Upper lobe of left lung (tissue), 6 donors: ENCODE measurements at regions not wholly inside any gene's neighbourhood (a gene's known extent, or its start where the extent isn't known, plus 50 kb on each side); places are given as distances from the start of the nearest gene placed in this dataset.

Source experiments
- ATAC-seq, 2 donors: fragments of 200-7000 bp; cut with Tn5 transposase; one replicate each; pipeline ENCODE4 v1.9.1; 2022; ENCODE audit warnings: mild to moderate bottlenecking in 2 of 2, moderate library complexity in 2 of 2; ENCODE audit not compliant: low FRiP score in 2 of 2
- DNase-seq, 2 donors: peaks; one replicate each; pipeline ENCODE4 v3.0.0-alpha.2; 2019 to 2020
- H3K27ac ChIP-seq, 4 donors: fragments of 200-600 bp; sonication (generic); one replicate each; pipeline ENCODE4 v1.5.1; 2016 to 2019
- H3K27me3 ChIP-seq, 4 donors: fragments of 200-600 bp; sonication (generic); one replicate each; pipeline ENCODE4 v1.5.1; 2017 to 2019
- H3K36me3 ChIP-seq, 4 donors: fragments of 200-600 bp; sonication (generic); one replicate each; pipeline ENCODE4 v1.5.1; 2016 to 2019
- H3K4me1 ChIP-seq, 4 donors: fragments of 200-600 bp; sonication (generic); one replicate each; pipeline ENCODE4 v1.5.1; 2018 to 2019
- H3K4me3 ChIP-seq, 4 donors: fragments of 200-600 bp; sonication (generic); one replicate each; pipeline ENCODE4 v1.5.1; 2017 to 2019; ENCODE audit warnings: mild to moderate bottlenecking in 2 of 4, moderate library complexity in 1 of 4
- H3K9me3 ChIP-seq, 4 donors: fragments of 200-600 bp; sonication (generic); one replicate each; pipeline ENCODE4 v1.5.1; 2018 to 2019
- EP300 ChIP-seq, 4 donors: sonication (generic); formaldehyde crosslinking; IDR thresholded peaks; one replicate each; pipeline ENCODE4 v1.5.1; 2017; ENCODE audit warnings: antibody characterized with exemption in 4 of 4, control low read depth in 2 of 4
- POLR2A ChIP-seq, 4 donors: fragments of 450-650 bp; IDR thresholded peaks; one replicate each; pipeline ENCODE4 v1.5.1; 2016 to 2017; ENCODE audit warnings: antibody characterized with exemption in 4 of 4, mild to moderate bottlenecking in 2 of 4
- POLR2AphosphoS5 ChIP-seq, 2 donors: sonication (generic); formaldehyde crosslinking; IDR thresholded peaks; one replicate each; pipeline ENCODE4 v1.5.1; 2017; ENCODE audit warnings: antibody characterized with exemption in 2 of 2
- WGBS, 2 donors: methylation state at CpG; one replicate each; pipeline ENCODE4 v1.1.5; 2017 to 2018; 5-methylcytosine and 5-hydroxymethylcytosine counted together
- TF ChIP-seq, protein P1 (sequence below), 6 experiments: fragments of 450-650 bp in 4 of 6; fragments of 200-600 bp in 2 of 6; sonication (generic) in 2 of 6; IDR thresholded peaks; one replicate each; pipeline ENCODE4 v1.5.1; 2016 to 2019; ENCODE audit warnings: antibody characterized with exemption in 6 of 6
- donor health status: DM: no; HTN: no; CAD: no; lungs with moderate emphysema.
- donor health status: DM: no; HTN: yes; CAD: no; lungs with severe emphysema.

DNA sequence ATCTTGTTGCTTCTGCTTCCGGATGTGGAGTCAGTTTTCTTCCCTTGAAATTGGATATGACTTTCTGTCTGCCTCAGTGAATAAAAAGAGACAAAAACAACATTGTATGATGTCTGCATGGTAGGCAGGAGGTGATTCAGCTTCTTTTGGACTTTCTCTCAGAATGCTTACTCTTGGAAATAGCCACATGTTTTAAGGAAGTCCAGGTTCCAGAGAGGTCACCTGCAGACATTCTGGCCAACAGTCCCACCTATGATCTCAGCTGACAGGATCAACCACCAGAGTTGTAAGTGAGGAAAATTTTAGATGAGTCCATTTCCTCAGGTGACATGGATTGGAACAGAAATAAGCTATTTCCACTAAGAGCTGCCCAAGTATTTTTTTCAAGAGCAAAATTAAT lies 508.7 kb upstream of the FAM98A start:
- Histone ChIP-seq H3K4me1 (no peaks in the 10 kb centered on the region), H3K4me3 (no peak overlapping the region), H3K36me3 (no peaks in the 10 kb centered on the region), H3K27ac (no peak overlapping the region), H3K27me3 (no peaks in the 10 kb centered on the region), H3K9me3 (no peaks in the 10 kb centered on the region)
- ATAC-seq (no peak), DNase-seq (no peak)
- 91 to 96% methylated on average over 1 of the region's 1 CpG for WGBS, 2 donors
- no peak for TF ChIP-seq POLR2AphosphoS5 (IDR thresholded peaks at IDR 0.05)
- no peak for TF ChIP-seq EP300 (IDR thresholded peaks at IDR 0.05)
- TF ChIP-seq, protein P1, sequence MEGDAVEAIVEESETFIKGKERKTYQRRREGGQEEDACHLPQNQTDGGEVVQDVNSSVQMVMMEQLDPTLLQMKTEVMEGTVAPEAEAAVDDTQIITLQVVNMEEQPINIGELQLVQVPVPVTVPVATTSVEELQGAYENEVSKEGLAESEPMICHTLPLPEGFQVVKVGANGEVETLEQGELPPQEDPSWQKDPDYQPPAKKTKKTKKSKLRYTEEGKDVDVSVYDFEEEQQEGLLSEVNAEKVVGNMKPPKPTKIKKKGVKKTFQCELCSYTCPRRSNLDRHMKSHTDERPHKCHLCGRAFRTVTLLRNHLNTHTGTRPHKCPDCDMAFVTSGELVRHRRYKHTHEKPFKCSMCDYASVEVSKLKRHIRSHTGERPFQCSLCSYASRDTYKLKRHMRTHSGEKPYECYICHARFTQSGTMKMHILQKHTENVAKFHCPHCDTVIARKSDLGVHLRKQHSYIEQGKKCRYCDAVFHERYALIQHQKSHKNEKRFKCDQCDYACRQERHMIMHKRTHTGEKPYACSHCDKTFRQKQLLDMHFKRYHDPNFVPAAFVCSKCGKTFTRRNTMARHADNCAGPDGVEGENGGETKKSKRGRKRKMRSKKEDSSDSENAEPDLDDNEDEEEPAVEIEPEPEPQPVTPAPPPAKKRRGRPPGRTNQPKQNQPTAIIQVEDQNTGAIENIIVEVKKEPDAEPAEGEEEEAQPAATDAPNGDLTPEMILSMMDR (IDR thresholded peaks at IDR 0.05): no peak
- TF ChIP-seq POLR2A (IDR thresholded peaks at IDR 0.05): no peak

DNA sequence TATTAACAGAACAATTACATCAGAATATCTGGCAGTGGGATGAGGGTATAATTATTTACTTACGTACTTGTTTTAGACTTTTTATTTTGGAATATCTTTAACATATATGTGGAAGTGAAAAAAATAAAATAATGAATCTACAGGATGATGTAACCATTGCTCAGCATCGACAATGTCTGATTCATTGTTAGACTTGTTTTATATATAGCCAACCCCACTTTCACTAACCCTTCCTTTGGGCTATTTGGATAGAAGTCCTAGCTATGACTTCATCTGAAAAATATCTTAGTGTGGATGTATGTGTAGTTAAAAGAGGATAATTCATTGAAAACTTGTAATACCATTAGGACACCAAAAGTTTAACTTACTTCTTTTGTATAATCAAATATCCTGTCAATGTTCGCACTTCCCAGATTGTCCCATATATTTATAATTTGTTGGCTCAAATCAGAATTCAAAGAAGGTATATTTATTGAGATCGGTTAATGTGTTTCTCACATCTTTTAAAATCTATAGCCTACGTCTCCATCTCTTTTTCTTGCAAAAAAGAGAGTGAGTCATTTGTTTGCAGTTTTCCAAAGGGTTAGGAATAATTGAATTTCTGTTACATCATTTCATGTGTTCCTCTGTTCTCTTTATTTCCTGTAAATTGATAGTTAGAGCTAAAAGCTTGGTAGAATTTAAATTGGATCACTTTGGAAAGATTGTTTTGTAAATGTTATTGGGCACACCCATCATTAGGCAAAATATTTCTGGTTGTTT lies 506.1 kb upstream of the FAM98A start:
- no peaks in the 10 kb centered on the region for H3K4me1 ChIP-seq
- WGBS, 2 donors: 79 to 84% methylated on average over 5 of the region's 5 CpGs
- TF ChIP-seq EP300 (IDR thresholded peaks at IDR 0.05): no peak
- TF ChIP-seq POLR2A (IDR thresholded peaks at IDR 0.05): no peak
- TF ChIP-seq, protein P1 (IDR thresholded peaks at IDR 0.05): no peak
- no peak for TF ChIP-seq POLR2AphosphoS5 (IDR thresholded peaks at IDR 0.05)
- no peaks in the 10 kb centered on the region for H3K36me3 ChIP-seq
- H3K9me3 ChIP-seq: no peaks in the 10 kb centered on the region
- no peak for DNase-seq
- no peak overlapping the region for H3K27ac ChIP-seq
- no peak overlapping the region for H3K4me3 ChIP-seq
- no peak for ATAC-seq
- no peaks in the 10 kb centered on the region for H3K27me3 ChIP-seq

DNA sequence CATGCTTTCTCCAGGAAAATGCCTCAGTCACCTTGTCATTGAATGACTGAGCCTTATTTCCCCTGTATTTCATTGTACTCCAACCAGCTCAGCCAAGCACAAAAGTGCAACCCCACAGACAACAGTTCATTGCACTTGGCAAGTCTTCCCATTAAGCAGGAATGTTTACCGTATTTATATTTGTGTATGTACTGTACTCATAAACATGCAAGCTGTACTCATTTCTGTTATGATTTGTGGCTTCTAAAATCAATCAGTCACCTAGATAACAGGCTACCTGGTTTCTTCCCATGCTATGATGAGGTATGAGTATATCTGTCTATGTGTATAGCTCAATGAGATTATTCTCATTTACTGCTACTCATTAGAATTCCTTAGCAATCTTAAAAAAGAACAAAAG lies 505.5 kb upstream of the FAM98A start:
- no peaks in the 10 kb centered on the region for H3K9me3 ChIP-seq
- H3K4me1 ChIP-seq: no peaks in the 10 kb centered on the region
- TF ChIP-seq, protein P1 (IDR thresholded peaks at IDR 0.05): no peak
- TF ChIP-seq EP300 (IDR thresholded peaks at IDR 0.05): no peak
- no peak for TF ChIP-seq POLR2AphosphoS5 (IDR thresholded peaks at IDR 0.05)
- no peak for TF ChIP-seq POLR2A (IDR thresholded peaks at IDR 0.05)
- H3K36me3 ChIP-seq: no peaks in the 10 kb centered on the region
- 48 to 65% methylated on average over 1 of the region's 1 CpG for WGBS, 2 donors
- H3K27me3 ChIP-seq: no peaks in the 10 kb centered on the region
- no peak overlapping the region for H3K27ac ChIP-seq
- H3K4me3 ChIP-seq: no peak overlapping the region
- ATAC-seq (no peak), DNase-seq (no peak)

DNA sequence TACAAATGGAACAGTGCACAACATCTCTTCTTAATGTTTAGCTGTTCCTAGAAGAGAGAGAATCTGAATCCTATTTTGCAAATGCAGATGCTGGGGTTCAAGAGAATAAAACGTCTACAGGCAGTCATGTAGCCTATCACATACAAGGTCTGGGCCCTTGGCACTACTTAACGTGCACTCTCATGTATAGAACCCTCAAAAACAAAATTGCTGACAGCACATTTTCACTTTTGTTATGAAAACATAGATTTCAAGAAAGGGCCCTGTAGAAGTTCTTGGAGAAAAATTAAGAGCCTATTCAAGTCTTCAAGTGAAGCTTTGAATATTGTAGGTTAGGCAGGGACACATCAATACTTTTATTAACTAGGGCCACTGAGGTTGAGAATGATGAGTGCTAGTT lies 504.3 kb upstream of the FAM98A start:
- 86 to 88% methylated on average over 2 of the region's 2 CpGs for WGBS, 2 donors
- ATAC-seq (no peak), DNase-seq (no peak)
- Histone ChIP-seq H3K36me3 (no peaks in the 10 kb centered on the region), H3K4me1 (no peaks in the 10 kb centered on the region), H3K27me3 (no peaks in the 10 kb centered on the region), H3K27ac (no peak overlapping the region), H3K4me3 (no peak overlapping the region), H3K9me3 (no peaks in the 10 kb centered on the region)
- TF ChIP-seq POLR2A (IDR thresholded peaks at IDR 0.05) (no peak), EP300 (IDR thresholded peaks at IDR 0.05) (no peak), POLR2AphosphoS5 (IDR thresholded peaks at IDR 0.05) (no peak)
- TF ChIP-seq, protein P1 (IDR thresholded peaks at IDR 0.05): no peak

DNA sequence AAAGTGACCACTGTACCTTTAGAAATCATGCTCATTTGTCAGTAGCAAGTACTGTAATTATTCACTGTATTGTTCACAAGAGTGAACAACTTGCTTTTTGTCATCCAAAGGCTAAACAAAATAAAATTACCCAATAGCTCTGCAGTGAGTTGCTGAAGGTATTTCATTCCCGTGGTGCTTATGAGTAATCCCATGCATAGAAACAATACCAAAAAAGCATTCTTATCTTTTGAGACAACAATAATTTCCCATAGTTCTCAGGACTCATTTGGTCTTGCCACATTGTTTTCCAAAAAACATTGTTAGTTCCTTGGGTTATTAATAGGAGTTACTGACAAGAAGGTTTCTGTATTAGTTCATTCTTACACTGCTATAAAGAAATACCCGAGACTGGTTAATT lies 503.2 kb upstream of the FAM98A start:
- 80 to 85% methylated on average over 2 of the region's 2 CpGs for WGBS, 2 donors

More for the DNA sequence above, 503.2 kb upstream of the FAM98A start:
- TF ChIP-seq POLR2AphosphoS5 (IDR thresholded peaks at IDR 0.05) (no peak), POLR2A (IDR thresholded peaks at IDR 0.05) (no peak), EP300 (IDR thresholded peaks at IDR 0.05) (no peak)
- TF ChIP-seq, protein P1 (IDR thresholded peaks at IDR 0.05): no peak
- no peaks in the 10 kb centered on the region for H3K27me3 ChIP-seq
- H3K9me3 ChIP-seq: no peaks in the 10 kb centered on the region
- no peak overlapping the region for H3K4me3 ChIP-seq
- no peaks in the 10 kb centered on the region for H3K36me3 ChIP-seq
- DNase-seq (no peak), ATAC-seq (no peak)
- no peak overlapping the region for H3K27ac ChIP-seq
- H3K4me1 ChIP-seq: no peaks in the 10 kb centered on the region
